Lower leg skin (tissue), 3 donors: ENCODE measurements at regions not wholly inside any gene's neighbourhood (a gene's known extent, or its start where the extent isn't known, plus 50 kb on each side); places are given as distances from the start of the nearest gene placed in this dataset.

Experiments used
- CTCF ChIP-seq, 3 donors: fragments of 450-650 bp; IDR thresholded peaks; one replicate each; pipeline ENCODE4 v1.5.1; 2016; ENCODE audit warnings: antibody characterized with exemption in 3 of 3, mild to moderate bottlenecking in 3 of 3, moderate library complexity in 2 of 3
- POLR2A ChIP-seq, 2 donors: fragments of 450-650 bp; IDR thresholded peaks; one replicate each; pipeline ENCODE4 v1.6.1; 2016 to 2017; ENCODE audit warnings: antibody characterized with exemption in 2 of 2, mild to moderate bottlenecking in 1 of 2, moderate library complexity in 1 of 2

GRCh38 chr6:67328269-67328668 is 1306.8 kb upstream of the ADGRB3 start:
- TF ChIP-seq CTCF (IDR thresholded peaks at IDR 0.05) (no peak), POLR2A (IDR thresholded peaks at IDR 0.05) (no peak)
